Kidney capillary endothelial cell (primary cell): ENCODE measurements at regions not wholly inside any gene's neighbourhood (a gene's known extent, or its start where the extent isn't known, plus 50 kb on each side); places are given as distances from the start of the nearest gene placed in this dataset.
"Not testable (repeated sequence)": the region's sequence is repeated elsewhere in the genome, so short reads cannot be mapped to it uniquely, and the experiment has no call there.

Source experiments
- DNase-seq: peaks from one replicate; pipeline ENCODE4 v3.0.0-alpha.2; 2018; ENCODE audit warnings: low spot score

GRCh38 chr21:17044696-17045095 lies 468.1 kb upstream of the CXADR start:
- DNase-seq, result no peak

- peak; percentile 6 for DNase-seq
These were observed 467.5 kb upstream of the CXADR start for GRCh38 chr21:17045214-17045853.

GRCh38 chr21:17048974-17049373 lies 463.9 kb upstream of the CXADR start:
- DNase-seq, result no peak

- no peak for DNase-seq
These were observed 462.7 kb upstream of the CXADR start for GRCh38 chr21:17050156-17050555.

GRCh38 chr21:17050646-17051045 lies 462.2 kb upstream of the CXADR start:
- no peak for DNase-seq

GRCh38 chr21:17051054-17051453 lies 461.8 kb upstream of the CXADR start:
- no peak for DNase-seq

- no peak for DNase-seq
These were observed 459.5 kb upstream of the CXADR start for GRCh38 chr21:17053321-17053720.

GRCh38 chr21:17059936-17060335 lies 452.9 kb upstream of the CXADR start:
- DNase-seq, result no peak

GRCh38 chr21:17066006-17066405 lies 446.8 kb upstream of the CXADR start:
- DNase-seq, result no peak

- DNase-seq, result no peak
These were observed 441.8 kb upstream of the CXADR start for GRCh38 chr21:17071093-17071492.

- DNase-seq, result no peak
These were observed 431.6 kb upstream of the CXADR start for GRCh38 chr21:17081193-17081592.

GRCh38 chr21:17082843-17083483 lies 429.9 kb upstream of the CXADR start:
- DNase-seq, result no peak

GRCh38 chr21:17085707-17086106 lies 427.1 kb upstream of the CXADR start:
- no peak for DNase-seq

GRCh38 chr21:17088500-17088899 lies 424.3 kb upstream of the CXADR start:
- DNase-seq, result no peak

GRCh38 chr21:17089091-17089491 lies 423.8 kb upstream of the CXADR start:
- DNase-seq, result no peak

- no peak for DNase-seq
These were observed 411.1 kb upstream of the CXADR start for GRCh38 chr21:17101696-17102095.

- no peak for DNase-seq
These were observed 406.9 kb upstream of the CXADR start for GRCh38 chr21:17105932-17106331.

GRCh38 chr21:17114045-17114444 lies 398.8 kb upstream of the CXADR start:
- DNase-seq, result no peak

GRCh38 chr21:17118638-17119384 lies 394.0 kb upstream of the CXADR start:
- DNase-seq, result no peak

GRCh38 chr21:17119466-17120297 lies 393.2 kb upstream of the CXADR start:
- DNase-seq, result no peak

GRCh38 chr21:17127395-17127794 lies 385.4 kb upstream of the CXADR start:
- not testable (repeated sequence) for DNase-seq

GRCh38 chr21:17128132-17128531 lies 384.7 kb upstream of the CXADR start:
- DNase-seq, result no peak
